Neural cell (in vitro differentiated cells): ENCODE measurements at regions not wholly inside any gene's neighbourhood (a gene's known extent, or its start where the extent isn't known, plus 50 kb on each side); places are given as distances from the start of the nearest gene placed in this dataset.

Experiments used
- H2AFZ ChIP-seq: fragments of 200-600, 300-800 bp; sonication (generic), shearing (Covaris generic); 2 replicates; pipeline ENCODE4 v1.6.0; 2014; ENCODE audit warnings: low read depth, mild to moderate bottlenecking, antibody characterized with exemption, low read length, moderate library complexity
- H3F3A ChIP-seq: fragments of 200-600 bp; shearing (Covaris generic); 2 replicates; pipeline ENCODE4 v1.6.1; 2016; ENCODE audit warnings: mild to moderate bottlenecking, moderate library complexity, mixed read lengths, antibody characterized with exemption, low read length; ENCODE audit not compliant: insufficient read depth, poor library complexity, severe bottlenecking
- H3K27ac ChIP-seq: fragments of 200-600, 300-800 bp; sonication (generic), shearing (Covaris generic); 2 replicates; pipeline ENCODE4 v1.5.1; 2014; ENCODE audit warnings: mild to moderate bottlenecking, low read length, moderate library complexity
- H3K27me3 ChIP-seq: fragments of 300-800, 200-600 bp; sonication (generic), shearing (Covaris generic); 2 replicates; pipeline ENCODE4 v1.6.0; 2014; ENCODE audit warnings: mild to moderate bottlenecking, low read depth, low read length, moderate library complexity; ENCODE audit not compliant: insufficient read depth
- H3K36me3 ChIP-seq: fragments of 300-800, 200-600 bp; sonication (generic), shearing (Covaris generic); 2 replicates; pipeline ENCODE4 v1.5.1; 2014; ENCODE audit warnings: mild to moderate bottlenecking, antibody characterized with exemption, low read length, moderate library complexity; ENCODE audit not compliant: insufficient read depth
- H3K4me2 ChIP-seq: fragments of 300-800, 200-600 bp; sonication (generic), shearing (Covaris generic); 2 replicates; pipeline ENCODE4 v1.6.0; 2014; ENCODE audit warnings: mild to moderate bottlenecking, low read length
- H3K4me3 ChIP-seq: fragments of 300-800, 200-600 bp; sonication (generic), shearing (Covaris generic); 2 replicates; pipeline ENCODE4 v1.5.1; 2014; ENCODE audit warnings: mild to moderate bottlenecking, low read length, moderate library complexity
- H3K79me2 ChIP-seq: fragments of 200-600 bp; shearing (Covaris generic); replicated peaks from 2 replicates; pipeline ENCODE4 v1.6.0; 2014; ENCODE audit warnings: mild to moderate bottlenecking, low read length, moderate library complexity; ENCODE audit not compliant: insufficient read depth
- H3K9ac ChIP-seq: fragments of 300-800, 200-600 bp; sonication (generic), shearing (Covaris generic); 2 replicates; pipeline ENCODE4 v1.6.1; 2016; ENCODE audit warnings: mild to moderate bottlenecking, low read length, mixed read lengths
- H3K9me2 ChIP-seq: fragments of 200-600 bp; shearing (Covaris generic); 2 replicates; pipeline ENCODE4 v1.6.1; 2016; ENCODE audit warnings: mild to moderate bottlenecking, low read length, mixed read lengths; ENCODE audit not compliant: insufficient read depth
- H3K9me3 ChIP-seq: fragments of 200-600, 300-800 bp; sonication (generic), shearing (Covaris generic); 2 replicates; pipeline ENCODE4 v1.6.1; 2016; ENCODE audit warnings: mild to moderate bottlenecking, mixed run types, low read length, moderate library complexity, mixed read lengths
- H4K20me1 ChIP-seq: fragments of 200-600 bp; shearing (Covaris generic); 2 replicates; pipeline ENCODE4 v1.6.1; 2016; ENCODE audit warnings: mild to moderate bottlenecking, mixed run types; ENCODE audit not compliant: insufficient read depth
- CTCF ChIP-seq: fragments of 450-650 bp; IDR thresholded peaks from 2 replicates; pipeline ENCODE4 v1.5.1; 2014; ENCODE audit warnings: antibody characterized with exemption, mild to moderate bottlenecking, moderate library complexity; ENCODE audit not compliant: poor library complexity, severe bottlenecking
- EP300 ChIP-seq: fragments of 450-650 bp; conservative IDR thresholded peaks from 2 replicates; pipeline ENCODE4 v1.6.1; 2014; ENCODE audit warnings: antibody characterized with exemption, mild to moderate bottlenecking, moderate library complexity; ENCODE audit not compliant: poor library complexity, severe bottlenecking
- EZH2 ChIP-seq: fragments of 200-600, 300-800 bp; shearing (Covaris generic), sonication (generic); IDR thresholded peaks from 2 replicates; pipeline ENCODE4 v1.6.1; 2014; ENCODE audit warnings: antibody characterized with exemption, low read length, borderline replicate concordance, mild to moderate bottlenecking; ENCODE audit not compliant: insufficient read depth, poor library complexity, severe bottlenecking
- MXI1 ChIP-seq: fragments of 450-650 bp; conservative IDR thresholded peaks from 2 replicates; pipeline ENCODE4 v1.6.1; 2014; ENCODE audit warnings: antibody characterized with exemption, mild to moderate bottlenecking; ENCODE audit not compliant: poor library complexity, severe bottlenecking
- POLR2AphosphoS5 ChIP-seq: IDR thresholded peaks from 2 replicates; pipeline ENCODE4 v1.6.1; 2012
- RAD21 ChIP-seq: fragments of 450-650 bp; conservative IDR thresholded peaks from 2 replicates; pipeline ENCODE4 v1.6.1; 2014; ENCODE audit warnings: antibody characterized with exemption, mild to moderate bottlenecking, moderate library complexity
- REST ChIP-seq: IDR thresholded peaks from 2 replicates; pipeline ENCODE4 v1.6.1; 2012; ENCODE audit warnings: borderline replicate concordance
- SMC3 ChIP-seq: fragments of 450-650 bp; conservative IDR thresholded peaks from 2 replicates; pipeline ENCODE4 v1.6.1; 2014; ENCODE audit warnings: antibody characterized with exemption, mild to moderate bottlenecking, moderate library complexity; ENCODE audit not compliant: poor library complexity
- TAF1 ChIP-seq: IDR thresholded peaks from 2 replicates; pipeline ENCODE4 v1.6.1; 2012; ENCODE audit warnings: low read depth

- H2AFZ ChIP-seq, result no peak overlapping the region
- no peaks in the 10 kb centered on the region for H3K79me2 ChIP-seq
- H3F3A ChIP-seq, result no peaks in the 10 kb centered on the region
- no peak overlapping the region for H3K4me3 ChIP-seq
- no peaks in the 10 kb centered on the region for H3K27me3 ChIP-seq
- H3K27ac ChIP-seq, result no peak overlapping the region
- no peak overlapping the region for H3K4me2 ChIP-seq
- H3K9me3 ChIP-seq, result no peaks in the 10 kb centered on the region
- TF ChIP-seq REST, result no peak
- TF ChIP-seq RAD21, result no peak
- TF ChIP-seq POLR2AphosphoS5, result no peak
- no peak for TF ChIP-seq SMC3
- no peak for TF ChIP-seq EP300
- no peaks in the 10 kb centered on the region for H3K9me2 ChIP-seq
- H3K9ac ChIP-seq, result no peak overlapping the region
- H4K20me1 ChIP-seq, result no peaks in the 10 kb centered on the region
- no peaks in the 10 kb centered on the region for H3K36me3 ChIP-seq
Observed at GRCh38 chr2:204239411-204240165, 303.0 kb downstream of the ICOS start.

DNA sequence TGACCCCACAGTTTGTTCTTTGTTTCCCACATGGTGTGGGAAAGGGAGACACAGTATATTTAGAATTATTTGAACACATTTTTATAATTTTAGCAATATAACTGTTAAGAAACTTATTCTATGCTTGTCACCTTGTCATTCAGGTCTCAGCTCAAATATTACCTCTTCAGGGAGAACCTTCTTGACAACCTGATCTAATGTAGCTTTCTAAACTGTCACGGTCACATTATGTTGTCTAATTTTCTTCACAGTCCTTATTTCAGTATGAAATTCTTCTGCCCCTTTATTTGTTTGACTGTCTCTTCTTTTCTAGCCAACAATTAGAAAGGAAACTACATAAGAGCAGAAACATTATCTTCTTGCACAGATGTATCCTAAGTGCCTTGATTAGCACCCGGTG, 304.3 kb upstream of the PARD3B start:
- H3K36me3 ChIP-seq, result no peaks in the 10 kb centered on the region
- H3K9me3 ChIP-seq, result no peaks in the 10 kb centered on the region
- no peak overlapping the region for H2AFZ ChIP-seq
- H3K9me2 ChIP-seq, result no peaks in the 10 kb centered on the region
- H3K79me2 ChIP-seq, result no peaks in the 10 kb centered on the region
- H3K4me2 ChIP-seq, result no peak overlapping the region
- no peaks in the 10 kb centered on the region for H3K27me3 ChIP-seq
- H3K9ac ChIP-seq, result no peak overlapping the region
- no peaks in the 10 kb centered on the region for H4K20me1 ChIP-seq
- TF ChIP-seq EZH2, result no peak
- TF ChIP-seq CTCF, result no peak
- TF ChIP-seq MXI1, result no peak
- no peak for TF ChIP-seq SMC3
- no peak for TF ChIP-seq RAD21
- peak; percentile 96 for TF ChIP-seq EP300
- no peak for TF ChIP-seq REST
- peak; percentile 80 for TF ChIP-seq POLR2AphosphoS5
- TF ChIP-seq TAF1, result no peak
- H3F3A ChIP-seq, result no peaks in the 10 kb centered on the region
- no peak overlapping the region for H3K27ac ChIP-seq
- H3K4me3 ChIP-seq, result no peak overlapping the region
